22Rv1 (cell line): ENCODE measurements at regions not wholly inside any gene's neighbourhood (a gene's known extent, or its start where the extent isn't known, plus 50 kb on each side); places are given as distances from the start of the nearest gene placed in this dataset.

ENCODE experiments used
- CTCF ChIP-seq: fragments of 450-650 bp; IDR thresholded peaks from 2 replicates; pipeline ENCODE4 v1.5.1; 2017; ENCODE audit warnings: mild to moderate bottlenecking
- ZFX ChIP-seq: fragments of 450-650 bp; IDR thresholded peaks from 2 replicates; pipeline ENCODE4 v1.6.1; 2017; ENCODE audit warnings: antibody characterized with exemption, borderline replicate concordance

- no peak for TF ChIP-seq CTCF
- no peak for TF ChIP-seq ZFX
Measured at GRCh38 chr20:6668546-6668945, 98.9 kb upstream of the BMP2 start.
